Raji (cell line): ENCODE measurements at regions not wholly inside any gene's neighbourhood (a gene's known extent, or its start where the extent isn't known, plus 50 kb on each side); places are given as distances from the start of the nearest gene placed in this dataset.

Experiments used
- POLR2A ChIP-seq: IDR thresholded peaks from 2 replicates; pipeline ENCODE4 v1.6.1; 2011; ENCODE audit warnings: low read depth, low read length, control low read depth; ENCODE audit not compliant: insufficient read depth

GRCh38 chr13:50742353-50742752 lies 101.1 kb downstream of the DLEU7 start:
- no peak for TF ChIP-seq POLR2A

GRCh38 chr13:50742968-50743367 lies 100.5 kb downstream of the DLEU7 start:
- no peak for TF ChIP-seq POLR2A

- TF ChIP-seq POLR2A, result no peak
These were observed 99.3 kb downstream of the DLEU7 start for GRCh38 chr13:50744116-50744660.

DNA sequence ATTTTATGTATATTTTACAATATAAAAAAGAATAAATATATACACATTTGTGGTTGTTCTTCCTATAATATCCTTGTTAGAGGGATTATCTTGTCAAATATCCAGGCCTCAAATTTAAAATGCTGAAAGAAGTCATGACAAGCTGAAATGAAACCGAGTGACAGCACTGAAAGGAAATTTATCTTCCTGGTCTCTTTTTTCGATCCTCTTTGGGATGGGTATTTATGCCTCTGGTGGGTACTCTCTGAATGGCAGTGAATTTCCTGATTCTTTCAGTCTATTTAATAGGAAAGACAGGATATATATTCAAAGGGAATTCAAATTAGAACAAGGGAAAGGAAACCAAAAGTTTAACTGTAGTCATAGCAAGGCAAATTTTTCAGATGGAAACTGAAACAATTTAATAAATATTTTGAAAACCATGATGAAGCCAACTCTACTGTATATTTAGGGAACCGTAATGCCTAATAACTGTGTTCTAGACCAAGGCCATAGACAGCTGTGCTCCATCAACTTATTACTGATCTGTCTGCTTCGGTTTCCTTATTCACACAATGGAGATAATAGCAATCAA lies 97.9 kb downstream of the DLEU7 start:
- no peak for TF ChIP-seq POLR2A

DNA sequence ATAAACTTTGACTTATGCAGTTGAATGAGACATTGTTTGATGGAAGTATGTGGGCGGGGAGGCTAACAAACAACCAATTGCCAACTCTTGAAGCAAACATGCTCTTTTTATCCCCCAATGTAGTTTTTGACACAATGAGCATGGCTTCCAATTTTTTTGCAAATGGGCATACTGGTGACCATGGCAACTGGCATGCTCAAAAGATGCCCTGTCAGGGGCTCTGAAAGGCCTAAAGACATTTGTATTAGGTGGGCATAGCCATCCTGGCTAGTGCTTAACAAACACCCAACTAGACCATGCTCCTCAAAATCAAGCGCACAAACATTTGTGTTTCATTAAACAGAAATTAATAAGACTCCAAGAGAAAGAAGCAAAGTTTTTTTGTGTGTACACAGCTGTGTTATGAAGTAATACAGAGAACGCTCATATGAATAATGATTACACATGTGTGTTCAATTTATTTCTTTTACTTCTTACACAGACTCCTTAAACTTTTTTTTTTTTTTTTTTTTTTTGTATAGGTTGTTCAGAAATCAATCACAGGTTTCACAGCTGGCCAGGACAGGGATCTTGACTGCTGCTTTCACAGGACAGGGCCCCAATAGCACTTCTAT lies 95.6 kb downstream of the DLEU7 start:
- TF ChIP-seq POLR2A, result no peak

- no peak for TF ChIP-seq POLR2A
These were observed 86.5 kb downstream of the DLEU7 start for GRCh38 chr13:50757008-50757407.

GRCh38 chr13:50758796-50759195 lies 84.7 kb downstream of the DLEU7 start:
- TF ChIP-seq POLR2A, result no peak

DNA sequence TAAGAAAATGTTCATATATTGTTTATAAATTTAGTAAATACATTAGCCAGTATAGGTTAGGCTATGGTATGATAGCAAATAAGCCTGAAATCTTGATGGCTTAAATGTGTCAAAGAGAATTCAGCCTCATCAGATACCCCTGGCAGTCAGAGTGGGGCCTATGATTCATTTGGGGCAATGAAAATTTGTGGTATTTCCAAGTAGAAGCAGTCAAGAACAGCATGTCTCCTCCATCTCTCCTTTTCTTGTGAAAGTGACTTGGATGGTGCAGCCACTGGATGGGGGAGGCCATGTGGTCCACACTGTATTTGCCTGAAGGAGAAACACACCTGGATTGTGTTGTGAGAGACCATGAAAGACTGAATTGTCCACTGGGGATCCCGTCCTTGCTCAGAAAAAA lies 82.7 kb downstream of the DLEU7 start:
- no peak for TF ChIP-seq POLR2A

- no peak for TF ChIP-seq POLR2A
These were observed 82.1 kb downstream of the DLEU7 start for GRCh38 chr13:50761406-50761805.

- TF ChIP-seq POLR2A, result no peak
These were observed 80.4 kb downstream of the DLEU7 start for GRCh38 chr13:50762969-50763567.

GRCh38 chr13:50766013-50766412 lies 77.5 kb downstream of the DLEU7 start:
- TF ChIP-seq POLR2A, result no peak

- no peak for TF ChIP-seq POLR2A
These were observed 76.8 kb downstream of the DLEU7 start for GRCh38 chr13:50766695-50767094.
